HEK293 (cell line): ENCODE measurements at regions not wholly inside any gene's neighbourhood (a gene's known extent, or its start where the extent isn't known, plus 50 kb on each side); places are given as distances from the start of the nearest gene placed in this dataset.
"Not testable (repeated sequence)": the region's sequence is repeated elsewhere in the genome, so short reads cannot be mapped to it uniquely, and the experiment has no call there.

Experiments
- OVOL3 ChIP-seq: fragments of 450-650 bp; formaldehyde crosslinking; IDR thresholded peaks from 2 replicates; pipeline ENCODE4 v1.5.1; 2016; ENCODE audit warnings: missing biosample characterization, missing genetic modification characterization
- RBAK ChIP-seq: fragments of 450-650 bp; formaldehyde crosslinking; IDR thresholded peaks from 2 replicates; pipeline ENCODE4 v1.5.1; 2016; ENCODE audit warnings: missing biosample characterization, missing genetic modification characterization
- ZNF19 ChIP-seq: fragments of 450-650 bp; formaldehyde crosslinking; IDR thresholded peaks from 2 replicates; pipeline ENCODE4; 2016; ENCODE audit warnings: missing biosample characterization, missing genetic modification characterization, low read depth
- ZNF239 ChIP-seq: fragments of 450-650 bp; formaldehyde crosslinking; IDR thresholded peaks from 2 replicates; pipeline ENCODE4 v1.5.1; 2016; ENCODE audit warnings: missing biosample characterization, missing genetic modification characterization
- ZNF558 ChIP-seq: fragments of 450-650 bp; formaldehyde crosslinking; IDR thresholded peaks from 2 replicates; pipeline ENCODE4 v1.5.1; 2016; ENCODE audit warnings: missing biosample characterization, missing genetic modification characterization
- TF ChIP-seq, protein P1 (sequence below): fragments of 450-650 bp; formaldehyde crosslinking; IDR thresholded peaks from 2 replicates; pipeline ENCODE4 v1.5.1; 2016; ENCODE audit warnings: missing biosample characterization, missing genetic modification characterization
- TF ChIP-seq, protein P2 (sequence below): sonication (generic); formaldehyde crosslinking; IDR thresholded peaks from 2 replicates; pipeline ENCODE4 v1.8.1; 2022; ENCODE audit warnings: mild to moderate bottlenecking, moderate library complexity, missing genetic modification reagents
- TF ChIP-seq, protein P3 (sequence below): fragments of 450-650 bp; formaldehyde crosslinking; IDR thresholded peaks from 2 replicates; pipeline ENCODE4 v1.5.1; 2016; ENCODE audit warnings: missing biosample characterization, missing genetic modification characterization
- TF ChIP-seq, protein P4 (sequence below): fragments of 450-650 bp; formaldehyde crosslinking; IDR thresholded peaks from 2 replicates; pipeline ENCODE4 v1.5.1; 2016; ENCODE audit warnings: missing biosample characterization, missing genetic modification characterization

DNA sequence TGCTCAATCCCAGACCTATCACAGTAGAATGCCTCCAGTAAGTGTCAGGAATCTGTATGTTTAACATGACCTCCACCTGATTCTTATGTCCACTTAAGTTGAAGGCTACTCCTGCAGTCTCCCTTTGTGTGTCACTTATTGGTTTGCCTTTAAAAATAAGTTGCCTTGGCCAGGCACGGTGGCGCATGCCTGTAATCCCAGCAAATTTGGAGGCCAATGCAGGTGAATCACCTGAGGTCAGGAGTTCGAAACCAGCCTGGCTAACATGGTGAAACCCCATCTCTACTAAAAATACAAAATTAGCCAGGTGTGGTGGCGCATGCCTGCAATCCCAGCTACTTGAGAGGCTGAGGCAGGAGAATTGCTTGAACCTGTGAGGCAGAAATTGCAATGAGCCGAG, 60.7 kb upstream of the RELL1 start:
- TF ChIP-seq, protein P1, sequence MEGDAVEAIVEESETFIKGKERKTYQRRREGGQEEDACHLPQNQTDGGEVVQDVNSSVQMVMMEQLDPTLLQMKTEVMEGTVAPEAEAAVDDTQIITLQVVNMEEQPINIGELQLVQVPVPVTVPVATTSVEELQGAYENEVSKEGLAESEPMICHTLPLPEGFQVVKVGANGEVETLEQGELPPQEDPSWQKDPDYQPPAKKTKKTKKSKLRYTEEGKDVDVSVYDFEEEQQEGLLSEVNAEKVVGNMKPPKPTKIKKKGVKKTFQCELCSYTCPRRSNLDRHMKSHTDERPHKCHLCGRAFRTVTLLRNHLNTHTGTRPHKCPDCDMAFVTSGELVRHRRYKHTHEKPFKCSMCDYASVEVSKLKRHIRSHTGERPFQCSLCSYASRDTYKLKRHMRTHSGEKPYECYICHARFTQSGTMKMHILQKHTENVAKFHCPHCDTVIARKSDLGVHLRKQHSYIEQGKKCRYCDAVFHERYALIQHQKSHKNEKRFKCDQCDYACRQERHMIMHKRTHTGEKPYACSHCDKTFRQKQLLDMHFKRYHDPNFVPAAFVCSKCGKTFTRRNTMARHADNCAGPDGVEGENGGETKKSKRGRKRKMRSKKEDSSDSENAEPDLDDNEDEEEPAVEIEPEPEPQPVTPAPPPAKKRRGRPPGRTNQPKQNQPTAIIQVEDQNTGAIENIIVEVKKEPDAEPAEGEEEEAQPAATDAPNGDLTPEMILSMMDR (tag by site-specific recombination): not testable (repeated sequence)
- TF ChIP-seq, protein P2, sequence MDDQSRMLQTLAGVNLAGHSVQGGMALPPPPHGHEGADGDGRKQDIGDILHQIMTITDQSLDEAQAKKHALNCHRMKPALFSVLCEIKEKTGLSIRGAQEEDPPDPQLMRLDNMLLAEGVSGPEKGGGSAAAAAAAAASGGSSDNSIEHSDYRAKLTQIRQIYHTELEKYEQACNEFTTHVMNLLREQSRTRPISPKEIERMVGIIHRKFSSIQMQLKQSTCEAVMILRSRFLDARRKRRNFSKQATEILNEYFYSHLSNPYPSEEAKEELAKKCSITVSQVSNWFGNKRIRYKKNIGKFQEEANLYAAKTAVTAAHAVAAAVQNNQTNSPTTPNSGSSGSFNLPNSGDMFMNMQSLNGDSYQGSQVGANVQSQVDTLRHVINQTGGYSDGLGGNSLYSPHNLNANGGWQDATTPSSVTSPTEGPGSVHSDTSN (CRISPR knock-in tag): not testable (repeated sequence)
- TF ChIP-seq ZNF558, RBAK, ZNF19, ZNF239, OVOL3 (tag by site-specific recombination): not testable (repeated sequence)
- TF ChIP-seq, protein P3, sequence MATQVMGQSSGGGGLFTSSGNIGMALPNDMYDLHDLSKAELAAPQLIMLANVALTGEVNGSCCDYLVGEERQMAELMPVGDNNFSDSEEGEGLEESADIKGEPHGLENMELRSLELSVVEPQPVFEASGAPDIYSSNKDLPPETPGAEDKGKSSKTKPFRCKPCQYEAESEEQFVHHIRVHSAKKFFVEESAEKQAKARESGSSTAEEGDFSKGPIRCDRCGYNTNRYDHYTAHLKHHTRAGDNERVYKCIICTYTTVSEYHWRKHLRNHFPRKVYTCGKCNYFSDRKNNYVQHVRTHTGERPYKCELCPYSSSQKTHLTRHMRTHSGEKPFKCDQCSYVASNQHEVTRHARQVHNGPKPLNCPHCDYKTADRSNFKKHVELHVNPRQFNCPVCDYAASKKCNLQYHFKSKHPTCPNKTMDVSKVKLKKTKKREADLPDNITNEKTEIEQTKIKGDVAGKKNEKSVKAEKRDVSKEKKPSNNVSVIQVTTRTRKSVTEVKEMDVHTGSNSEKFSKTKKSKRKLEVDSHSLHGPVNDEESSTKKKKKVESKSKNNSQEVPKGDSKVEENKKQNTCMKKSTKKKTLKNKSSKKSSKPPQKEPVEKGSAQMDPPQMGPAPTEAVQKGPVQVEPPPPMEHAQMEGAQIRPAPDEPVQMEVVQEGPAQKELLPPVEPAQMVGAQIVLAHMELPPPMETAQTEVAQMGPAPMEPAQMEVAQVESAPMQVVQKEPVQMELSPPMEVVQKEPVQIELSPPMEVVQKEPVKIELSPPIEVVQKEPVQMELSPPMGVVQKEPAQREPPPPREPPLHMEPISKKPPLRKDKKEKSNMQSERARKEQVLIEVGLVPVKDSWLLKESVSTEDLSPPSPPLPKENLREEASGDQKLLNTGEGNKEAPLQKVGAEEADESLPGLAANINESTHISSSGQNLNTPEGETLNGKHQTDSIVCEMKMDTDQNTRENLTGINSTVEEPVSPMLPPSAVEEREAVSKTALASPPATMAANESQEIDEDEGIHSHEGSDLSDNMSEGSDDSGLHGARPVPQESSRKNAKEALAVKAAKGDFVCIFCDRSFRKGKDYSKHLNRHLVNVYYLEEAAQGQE: not testable (repeated sequence)
- TF ChIP-seq, protein P4, sequence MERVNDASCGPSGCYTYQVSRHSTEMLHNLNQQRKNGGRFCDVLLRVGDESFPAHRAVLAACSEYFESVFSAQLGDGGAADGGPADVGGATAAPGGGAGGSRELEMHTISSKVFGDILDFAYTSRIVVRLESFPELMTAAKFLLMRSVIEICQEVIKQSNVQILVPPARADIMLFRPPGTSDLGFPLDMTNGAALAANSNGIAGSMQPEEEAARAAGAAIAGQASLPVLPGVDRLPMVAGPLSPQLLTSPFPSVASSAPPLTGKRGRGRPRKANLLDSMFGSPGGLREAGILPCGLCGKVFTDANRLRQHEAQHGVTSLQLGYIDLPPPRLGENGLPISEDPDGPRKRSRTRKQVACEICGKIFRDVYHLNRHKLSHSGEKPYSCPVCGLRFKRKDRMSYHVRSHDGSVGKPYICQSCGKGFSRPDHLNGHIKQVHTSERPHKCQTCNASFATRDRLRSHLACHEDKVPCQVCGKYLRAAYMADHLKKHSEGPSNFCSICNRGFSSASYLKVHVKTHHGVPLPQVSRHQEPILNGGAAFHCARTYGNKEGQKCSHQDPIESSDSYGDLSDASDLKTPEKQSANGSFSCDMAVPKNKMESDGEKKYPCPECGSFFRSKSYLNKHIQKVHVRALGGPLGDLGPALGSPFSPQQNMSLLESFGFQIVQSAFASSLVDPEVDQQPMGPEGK: not testable (repeated sequence)
